Caco-2 (cell line): ENCODE measurements at regions not wholly inside any gene's neighbourhood (a gene's known extent, or its start where the extent isn't known, plus 50 kb on each side); places are given as distances from the start of the nearest gene placed in this dataset.
"Not testable (repeated sequence)": the region's sequence is repeated elsewhere in the genome, so short reads cannot be mapped to it uniquely, and the experiment has no call there.

Experiments used
- BruUV-seq: library from RNA; stranded (reverse); fragments of 400-500 nt; replicated peaks from 2 replicates; lab custom pipeline; 2021; lab: Mats Ljungman, UMichigan
- CTCF ChIA-PET: fragments of 300-600 bp; sonication (Branson Sonifier 250); formaldehyde crosslinking; loops from one replicate; lab custom pipeline; 2022; ENCODE audit warnings: antibody characterized with exemption; lab: Charles Lee
- POLR2A ChIA-PET: fragments of 300-600 bp; sonication (Branson Sonifier 250); formaldehyde crosslinking; loops from one replicate; lab custom pipeline; 2022; ENCODE audit warnings: antibody characterized with exemption; lab: Charles Lee
- DNase-seq, 2 experiments: peaks; one replicate each; pipeline versions ENCODE4 v3.0.0 to v3.0.0-alpha.2; 2020 to 2022
- H3K27me3 ChIP-seq: replicated peaks from 2 replicates; pipeline ENCODE4 v1.6.0; 2011; ENCODE audit warnings: low read length; ENCODE audit not compliant: control insufficient read depth, insufficient read depth
- H3K36me3 ChIP-seq: 2 replicates; pipeline ENCODE4 v1.5.1; 2011; ENCODE audit warnings: low read length; ENCODE audit not compliant: control insufficient read depth, insufficient read depth
- H3K4me1 ChIP-seq: fragments of 250-450 bp; sonication (Bioruptor Pico); 2 replicates; pipeline ENCODE4 v1.5.1; 2020; ENCODE audit warnings: mild to moderate bottlenecking
- H3K4me3 ChIP-seq: 2 replicates; pipeline ENCODE4 v1.5.1; 2011; ENCODE audit warnings: low read depth, mild to moderate bottlenecking, control low read depth, low read length
- H3K9me3 ChIP-seq: fragments of 250-450 bp; sonication (Bioruptor Pico); 2 replicates; pipeline ENCODE4 v1.5.1; 2020; ENCODE audit warnings: mild to moderate bottlenecking, moderate library complexity
- H3K27ac Mint-ChIP-seq: one replicate; pipeline ENCODE4 v1.8.0; 2022; ENCODE audit warnings: mixed read lengths; ENCODE audit not compliant: unreplicated experiment
- H3K27me3 Mint-ChIP-seq: one replicate; pipeline ENCODE4 v1.8.0; 2022; ENCODE audit warnings: mixed read lengths; ENCODE audit not compliant: insufficient read depth, unreplicated experiment
- H3K36me3 Mint-ChIP-seq: one replicate; pipeline ENCODE4 v1.8.0; 2022; ENCODE audit warnings: mild to moderate bottlenecking, mixed read lengths; ENCODE audit not compliant: insufficient read depth, unreplicated experiment
- H3K4me1 Mint-ChIP-seq: one replicate; pipeline ENCODE4 v1.8.0; 2022; ENCODE audit warnings: low read depth, mixed read lengths; ENCODE audit not compliant: unreplicated experiment
- H3K4me3 Mint-ChIP-seq: one replicate; pipeline ENCODE4 v1.8.0; 2022; ENCODE audit warnings: mild to moderate bottlenecking, moderate library complexity, mixed read lengths; ENCODE audit not compliant: unreplicated experiment
- H3K9me3 Mint-ChIP-seq: one replicate; pipeline ENCODE4 v1.8.0; 2022; ENCODE audit warnings: mixed read lengths; ENCODE audit not compliant: unreplicated experiment
- CTCF ChIP-seq, 2 experiments: fragments of 200-600 bp in 1 of 2; IDR thresholded peaks; 1 replicate in 1 of 2; 2 replicates in 1 of 2; pipeline versions ENCODE4 v1.5.1 to v1.8.0; 2011 to 2022; ENCODE audit warnings: antibody characterized with exemption in 1 of 2, control low read depth in 1 of 2, inconsistent platforms in 1 of 2, low read depth in 1 of 2, low read length in 1 of 2, mild to moderate bottlenecking in 1 of 2, moderate library complexity in 1 of 2; ENCODE audit not compliant: insufficient read depth in 1 of 2, severe bottlenecking in 1 of 2, unreplicated experiment in 1 of 2
- intact Hi-C: fragments of 100-400 bp; cut with micrococcal nuclease; formaldehyde crosslinking; loops from one replicate; pipeline ENCODE4 v1.10.0; 2022; ENCODE audit not compliant: unreplicated experiment

GRCh38 chr1:82782599-82782998 is 981.9 kb downstream of the ADGRL2 start:
- Mint-ChIP-seq H3K9me3 (no peaks in the 10 kb centered on the region), H3K4me1 (no peaks in the 10 kb centered on the region), H3K4me3 (no peak overlapping the region), H3K36me3 (no peaks in the 10 kb centered on the region), H3K27me3 (no peaks in the 10 kb centered on the region), H3K27ac (no peak overlapping the region)
- no peaks in the 10 kb centered on the region for H3K27me3 ChIP-seq
- CTCF ChIA-PET: no interaction called here
- POLR2A ChIA-PET: no interaction called here
- no peak for TF ChIP-seq CTCF (IDR thresholded peaks at IDR 0.05; ENCODE audit: insufficient read depth in 1 of 2, low read depth in 1 of 2, low read length in 1 of 2, severe bottlenecking in 1 of 2, unreplicated experiment in 1 of 2)
- no peaks in the 10 kb centered on the region for H3K36me3 ChIP-seq
- no peaks in the 10 kb centered on the region for H3K9me3 ChIP-seq
- no peak overlapping the region for H3K4me3 ChIP-seq
- no peaks in the 10 kb centered on the region for H3K4me1 ChIP-seq
- intact Hi-C loops: no loop called here
- no TSS peak for BruUV-seq
- no peak for DNase-seq

- CTCF ChIA-PET: no interaction called here
- H3K4me1 Mint-ChIP-seq: no peaks in the 10 kb centered on the region
- Histone ChIP-seq H3K4me1 (no peaks in the 10 kb centered on the region), H3K9me3 (no peaks in the 10 kb centered on the region), H3K27me3 (no peaks in the 10 kb centered on the region), H3K4me3 (no peak overlapping the region), H3K36me3 (no peaks in the 10 kb centered on the region)
- no peak overlapping the region for H3K4me3 Mint-ChIP-seq
- TF ChIP-seq CTCF (IDR thresholded peaks at IDR 0.05; ENCODE audit: insufficient read depth in 1 of 2, low read depth in 1 of 2, low read length in 1 of 2, severe bottlenecking in 1 of 2, unreplicated experiment in 1 of 2): peak; percentile 7 to 13
- no peaks in the 10 kb centered on the region for H3K9me3 Mint-ChIP-seq
- intact Hi-C loops: no loop called here
- no TSS peak for BruUV-seq
- POLR2A ChIA-PET: no interaction called here
- peaks cover 3% of the 10 kb centered on the region for H3K27me3 Mint-ChIP-seq
- H3K36me3 Mint-ChIP-seq: no peaks in the 10 kb centered on the region
- H3K27ac Mint-ChIP-seq: no peak overlapping the region
- no peak for DNase-seq
Measured at GRCh38 chr1:82778612-82779011, 977.9 kb downstream of the ADGRL2 start.

- Mint-ChIP-seq H3K4me3 (no peak overlapping the region), H3K9me3 (no peaks in the 10 kb centered on the region), H3K4me1 (no peaks in the 10 kb centered on the region), H3K27me3 (peaks cover 5% of the 10 kb centered on the region), H3K27ac (no peak overlapping the region), H3K36me3 (no peaks in the 10 kb centered on the region)
- H3K4me1 ChIP-seq: no peaks in the 10 kb centered on the region
- H3K36me3 ChIP-seq: no peaks in the 10 kb centered on the region
- ChIA-PET CTCF (no interaction called here), POLR2A (no interaction called here)
- intact Hi-C loops: no loop called here
- H3K9me3 ChIP-seq: no peaks in the 10 kb centered on the region
- no peak for TF ChIP-seq CTCF (IDR thresholded peaks at IDR 0.05; ENCODE audit: insufficient read depth in 1 of 2, low read depth in 1 of 2, low read length in 1 of 2, severe bottlenecking in 1 of 2, unreplicated experiment in 1 of 2)
- H3K27me3 ChIP-seq: no peaks in the 10 kb centered on the region
- DNase-seq: no peak
- no peak overlapping the region for H3K4me3 ChIP-seq
- BruUV-seq: no TSS peak
Measured at GRCh38 chr1:82777240-82777639, 976.5 kb downstream of the ADGRL2 start.

GRCh38 chr1:82776730-82777129 is 976.0 kb downstream of the ADGRL2 start:
- H3K27me3 ChIP-seq, H3K4me1 Mint-ChIP-seq, BruUV-seq, H3K27me3 Mint-ChIP-seq, H3K9me3 Mint-ChIP-seq, H3K36me3 Mint-ChIP-seq, H3K4me3 ChIP-seq, H3K4me3 Mint-ChIP-seq, H3K27ac Mint-ChIP-seq, POLR2A ChIA-PET, H3K36me3 ChIP-seq, H3K9me3 ChIP-seq, CTCF ChIA-PET, H3K4me1 ChIP-seq, intact Hi-C loops, DNase-seq: not testable (repeated sequence)
